WTC11 (cell line): ENCODE measurements at regions not wholly inside any gene's neighbourhood (a gene's known extent, or its start where the extent isn't known, plus 50 kb on each side); places are given as distances from the start of the nearest gene placed in this dataset.

ENCODE experiments used
- ATAC-seq: fragments of 200-7000 bp; cut with Tn5 transposase; 2 replicates; pipeline ENCODE4 v1.10.0; 2021; ENCODE audit warnings: mild to moderate bottlenecking, moderate library complexity
- CTCF ChIA-PET: fragments of 300-600 bp; sonication (Branson Sonifier 250); formaldehyde crosslinking; loops from one replicate; lab custom pipeline; 2021; ENCODE audit warnings: antibody characterized with exemption; lab: Charles Lee
- POLR2A ChIA-PET: fragments of 350-600 bp; sonication (Branson Sonifier 250); formaldehyde crosslinking; loops from one replicate; lab custom pipeline; 2021; ENCODE audit warnings: antibody characterized with exemption; lab: Charles Lee
- DNase-seq: peaks from one replicate; pipeline ENCODE4 v3.0.0; 2021; ENCODE audit warnings: low spot score
- H3K27ac Mint-ChIP-seq: 2 replicates; pipeline ENCODE4 v1.8.0; 2021; ENCODE audit warnings: mixed read lengths
- H3K27me3 Mint-ChIP-seq: 2 replicates; pipeline ENCODE4 v1.8.0; 2021; ENCODE audit warnings: low read depth, mild to moderate bottlenecking, moderate library complexity, mixed read lengths
- H3K36me3 Mint-ChIP-seq: 2 replicates; pipeline ENCODE4 v1.8.0; 2021; ENCODE audit warnings: mixed read lengths
- H3K4me1 Mint-ChIP-seq: 2 replicates; pipeline ENCODE4 v1.8.0; 2022; ENCODE audit warnings: mixed read lengths
- H3K4me3 Mint-ChIP-seq: 2 replicates; pipeline ENCODE4 v1.8.0; 2021; ENCODE audit warnings: mild to moderate bottlenecking, moderate library complexity, mixed read lengths
- H3K9me3 Mint-ChIP-seq: 2 replicates; pipeline ENCODE4 v1.8.0; 2021; ENCODE audit warnings: mixed read lengths
- CBFB ChIP-seq: sonication (generic); formaldehyde crosslinking; IDR thresholded peaks from 2 replicates; pipeline ENCODE4 v1.8.1; 2022; ENCODE audit warnings: mild to moderate bottlenecking, low read depth, missing genetic modification reagents
- EMX1 ChIP-seq: fragments of 250-450 bp; sonication (Bioruptor Pico); IDR thresholded peaks from 2 replicates; pipeline ENCODE4 v1.8.0; 2021; ENCODE audit warnings: mild to moderate bottlenecking
- ETV6 ChIP-seq: sonication (generic); formaldehyde crosslinking; IDR thresholded peaks from 2 replicates; pipeline ENCODE4 v1.8.1; 2022; ENCODE audit warnings: mild to moderate bottlenecking, missing genetic modification reagents
- IRF2 ChIP-seq: sonication (generic); formaldehyde crosslinking; IDR thresholded peaks from 2 replicates; pipeline ENCODE4 v1.8.0; 2022; ENCODE audit warnings: low read depth, missing genetic modification reagents, borderline replicate concordance
- KAT7 ChIP-seq: sonication (generic); formaldehyde crosslinking; IDR thresholded peaks from 2 replicates; pipeline ENCODE4 v1.8.1; 2023; ENCODE audit warnings: missing genetic modification reagents, mild to moderate bottlenecking, borderline replicate concordance
- NR2C2 ChIP-seq: sonication (generic); formaldehyde crosslinking; IDR thresholded peaks from 2 replicates; pipeline ENCODE4 v1.8.0; 2022; ENCODE audit warnings: mild to moderate bottlenecking, missing genetic modification reagents
- NR3C1 ChIP-seq: sonication (generic); formaldehyde crosslinking; conservative IDR thresholded peaks from 2 replicates; pipeline ENCODE4 v1.8.1; 2023; ENCODE audit warnings: low read depth, mild to moderate bottlenecking, missing genetic modification reagents
- SMAD4 ChIP-seq: sonication (generic); formaldehyde crosslinking; IDR thresholded peaks from 2 replicates; pipeline ENCODE4 v1.8.0; 2022; ENCODE audit warnings: mild to moderate bottlenecking, missing genetic modification reagents
- TEAD4 ChIP-seq: sonication (generic); formaldehyde crosslinking; IDR thresholded peaks from 2 replicates; pipeline ENCODE4 v1.8.0; 2022; ENCODE audit warnings: mild to moderate bottlenecking, missing genetic modification reagents
- ZNF138 ChIP-seq: sonication (generic); formaldehyde crosslinking; conservative IDR thresholded peaks from 2 replicates; pipeline ENCODE4 v1.8.1; 2022; ENCODE audit warnings: mild to moderate bottlenecking, moderate library complexity, missing genetic modification reagents
- ZNF263 ChIP-seq: sonication (generic); formaldehyde crosslinking; IDR thresholded peaks from 2 replicates; pipeline ENCODE4 v1.8.1; 2022; ENCODE audit warnings: low read depth, mild to moderate bottlenecking, moderate library complexity, missing genetic modification reagents
- ZNF671 ChIP-seq: fragments of 250-450 bp; sonication (Bioruptor Pico); IDR thresholded peaks from 2 replicates; pipeline ENCODE4 v1.8.0; 2021; ENCODE audit warnings: mild to moderate bottlenecking
- TF ChIP-seq, protein P1 (sequence below): sonication (generic); formaldehyde crosslinking; IDR thresholded peaks from 2 replicates; pipeline ENCODE4 v1.8.0; 2022; ENCODE audit warnings: mild to moderate bottlenecking, missing genetic modification reagents
- TF ChIP-seq, protein P2 (sequence below): sonication (generic); formaldehyde crosslinking; IDR thresholded peaks from 2 replicates; pipeline ENCODE4 v1.8.0; 2022; ENCODE audit warnings: mild to moderate bottlenecking, missing genetic modification reagents
- TF ChIP-seq, protein P3 (sequence below): sonication (generic); formaldehyde crosslinking; IDR thresholded peaks from 2 replicates; pipeline ENCODE4 v1.8.1; 2022; ENCODE audit warnings: mild to moderate bottlenecking, moderate library complexity, missing genetic modification reagents
- TF ChIP-seq, protein P4 (sequence below): sonication (generic); formaldehyde crosslinking; IDR thresholded peaks from 2 replicates; pipeline ENCODE4 v1.8.1; 2023; ENCODE audit warnings: mild to moderate bottlenecking, moderate library complexity, missing genetic modification reagents
- TF ChIP-seq, protein P5 (sequence below): sonication (generic); formaldehyde crosslinking; IDR thresholded peaks from 2 replicates; pipeline ENCODE4 v1.8.1; 2022; ENCODE audit warnings: low read depth, mild to moderate bottlenecking, moderate library complexity, missing genetic modification reagents, borderline replicate concordance
- TF ChIP-seq, protein P6 (sequence below): sonication (generic); formaldehyde crosslinking; conservative IDR thresholded peaks from 2 replicates; pipeline ENCODE4 v1.8.1; 2022; ENCODE audit warnings: mild to moderate bottlenecking, missing genetic modification reagents
- TF ChIP-seq, protein P7 (sequence below): fragments of 250-450 bp; sonication (Bioruptor Pico); IDR thresholded peaks from 2 replicates; pipeline ENCODE4 v1.9.0; 2021; ENCODE audit warnings: mild to moderate bottlenecking, borderline replicate concordance
- TF ChIP-seq, protein P8 (sequence below): fragments of 200-600 bp; IDR thresholded peaks from 2 replicates; pipeline ENCODE4 v1.8.0; 2022; ENCODE audit warnings: antibody characterized with exemption

DNA sequence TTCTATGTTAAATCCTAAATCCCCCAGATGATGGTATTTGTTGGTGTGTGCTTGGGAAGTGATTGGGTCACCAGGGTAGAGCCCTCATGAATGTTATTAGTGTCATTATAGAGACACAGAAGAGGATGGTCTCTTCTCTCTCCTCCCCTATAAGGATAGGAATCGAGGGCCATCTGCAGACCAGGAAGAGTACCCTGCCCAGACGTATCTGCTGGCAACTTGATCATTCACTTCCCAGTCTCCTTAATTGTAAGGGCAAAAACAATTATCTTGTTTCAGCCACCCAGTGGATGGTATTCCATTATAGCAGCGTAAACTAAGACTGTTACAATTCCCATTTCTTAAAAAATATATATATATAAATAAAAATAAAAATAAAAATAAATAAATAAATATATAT lies 892.2 kb downstream of the SI start (continued):
- TF ChIP-seq NR2C2 (CRISPR knock-in tag), result no peak

DNA sequence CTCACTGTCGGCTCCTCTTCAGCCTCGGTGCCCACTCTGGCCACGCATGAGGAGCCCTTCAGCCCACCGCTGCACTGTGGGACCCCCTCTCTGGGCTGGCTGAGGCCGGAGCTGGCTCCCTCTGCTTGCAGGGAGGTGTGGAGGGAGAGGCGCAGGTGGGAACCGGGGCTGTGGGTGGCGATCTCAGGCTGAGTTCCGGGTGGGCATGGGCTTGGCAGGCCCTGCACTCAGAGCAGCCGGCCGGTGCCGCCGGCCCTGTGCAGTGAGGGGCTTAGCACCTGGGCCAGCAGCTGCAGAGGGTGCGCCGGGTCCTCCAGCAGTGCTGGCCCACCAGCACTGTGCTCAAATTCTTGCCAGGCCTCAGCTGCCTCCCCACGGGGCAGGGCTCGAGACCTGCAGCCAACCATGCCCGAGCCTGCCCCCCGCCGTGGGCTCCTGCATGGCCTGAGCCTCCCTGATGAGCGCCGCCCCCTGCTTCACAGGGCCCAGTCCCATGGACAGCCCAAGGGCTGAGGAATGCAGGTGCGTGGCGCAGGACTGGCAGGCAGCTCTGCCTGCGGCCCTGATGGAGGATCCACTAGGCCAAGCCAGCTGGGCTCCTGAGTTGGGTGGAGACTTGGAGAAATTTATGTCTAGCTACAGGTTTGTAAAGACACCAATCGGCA lies 899.1 kb downstream of the SI start:
- TF ChIP-seq, protein P1, sequence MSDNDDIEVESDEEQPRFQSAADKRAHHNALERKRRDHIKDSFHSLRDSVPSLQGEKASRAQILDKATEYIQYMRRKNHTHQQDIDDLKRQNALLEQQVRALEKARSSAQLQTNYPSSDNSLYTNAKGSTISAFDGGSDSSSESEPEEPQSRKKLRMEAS (CRISPR knock-in tag), result no peak
- TF ChIP-seq ZNF671 (CRISPR knock-in tag) (no peak), CBFB (no peak), TEAD4 (CRISPR knock-in tag) (no peak), NR3C1 (CRISPR knock-in tag) (no peak), ZNF138 (CRISPR knock-in tag) (no peak), ZNF263 (CRISPR knock-in tag) (no peak)
- TF ChIP-seq, protein P2, sequence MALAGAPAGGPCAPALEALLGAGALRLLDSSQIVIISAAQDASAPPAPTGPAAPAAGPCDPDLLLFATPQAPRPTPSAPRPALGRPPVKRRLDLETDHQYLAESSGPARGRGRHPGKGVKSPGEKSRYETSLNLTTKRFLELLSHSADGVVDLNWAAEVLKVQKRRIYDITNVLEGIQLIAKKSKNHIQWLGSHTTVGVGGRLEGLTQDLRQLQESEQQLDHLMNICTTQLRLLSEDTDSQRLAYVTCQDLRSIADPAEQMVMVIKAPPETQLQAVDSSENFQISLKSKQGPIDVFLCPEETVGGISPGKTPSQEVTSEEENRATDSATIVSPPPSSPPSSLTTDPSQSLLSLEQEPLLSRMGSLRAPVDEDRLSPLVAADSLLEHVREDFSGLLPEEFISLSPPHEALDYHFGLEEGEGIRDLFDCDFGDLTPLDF (CRISPR knock-in tag), result no peak
- TF ChIP-seq, protein P3, sequence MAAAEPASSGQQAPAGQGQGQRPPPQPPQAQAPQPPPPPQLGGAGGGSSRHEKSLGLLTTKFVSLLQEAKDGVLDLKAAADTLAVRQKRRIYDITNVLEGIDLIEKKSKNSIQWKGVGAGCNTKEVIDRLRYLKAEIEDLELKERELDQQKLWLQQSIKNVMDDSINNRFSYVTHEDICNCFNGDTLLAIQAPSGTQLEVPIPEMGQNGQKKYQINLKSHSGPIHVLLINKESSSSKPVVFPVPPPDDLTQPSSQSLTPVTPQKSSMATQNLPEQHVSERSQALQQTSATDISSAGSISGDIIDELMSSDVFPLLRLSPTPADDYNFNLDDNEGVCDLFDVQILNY (CRISPR knock-in tag), result no peak
- TF ChIP-seq, protein P4, sequence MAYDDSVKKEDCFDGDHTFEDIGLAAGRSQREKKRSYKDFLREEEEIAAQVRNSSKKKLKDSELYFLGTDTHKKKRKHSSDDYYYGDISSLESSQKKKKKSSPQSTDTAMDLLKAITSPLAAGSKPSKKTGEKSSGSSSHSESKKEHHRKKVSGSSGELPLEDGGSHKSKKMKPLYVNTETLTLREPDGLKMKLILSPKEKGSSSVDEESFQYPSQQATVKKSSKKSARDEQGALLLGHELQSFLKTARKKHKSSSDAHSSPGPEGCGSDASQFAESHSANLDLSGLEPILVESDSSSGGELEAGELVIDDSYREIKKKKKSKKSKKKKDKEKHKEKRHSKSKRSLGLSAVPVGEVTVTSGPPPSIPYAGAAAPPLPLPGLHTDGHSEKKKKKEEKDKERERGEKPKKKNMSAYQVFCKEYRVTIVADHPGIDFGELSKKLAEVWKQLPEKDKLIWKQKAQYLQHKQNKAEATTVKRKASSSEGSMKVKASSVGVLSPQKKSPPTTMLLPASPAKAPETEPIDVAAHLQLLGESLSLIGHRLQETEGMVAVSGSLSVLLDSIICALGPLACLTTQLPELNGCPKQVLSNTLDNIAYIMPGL, result no peak
- ATAC-seq, result no peak
- H3K9me3 Mint-ChIP-seq, result peaks cover 55% of the 10 kb centered on the region
- no peaks in the 10 kb centered on the region for H3K27me3 Mint-ChIP-seq
- H3K4me3 Mint-ChIP-seq, result no peak overlapping the region
- DNase-seq, result no peak
- no peak overlapping the region for H3K27ac Mint-ChIP-seq
- POLR2A ChIA-PET, result no interaction called here
- H3K36me3 Mint-ChIP-seq, result peaks cover 34% of the 10 kb centered on the region
- H3K4me1 Mint-ChIP-seq, result no peaks in the 10 kb centered on the region
- CTCF ChIA-PET, result no interaction called here

DNA sequence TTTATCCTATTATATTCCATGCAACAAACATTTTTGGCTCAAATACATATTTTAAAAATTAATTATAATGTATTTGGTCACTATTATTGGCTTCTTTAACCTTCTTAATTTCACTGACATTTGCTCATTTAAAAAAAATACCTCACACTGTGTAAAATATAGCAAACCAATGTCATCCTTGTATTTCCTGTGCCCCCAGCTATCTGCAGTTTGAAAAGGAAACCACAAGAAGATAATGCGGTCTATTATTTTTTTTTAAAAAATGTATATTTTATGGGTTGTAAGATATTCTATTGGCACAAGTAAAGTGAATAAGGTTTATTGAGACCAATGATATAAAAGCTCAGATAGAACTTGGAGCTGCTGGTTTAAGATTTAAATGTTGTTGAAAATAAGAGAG lies 904.2 kb downstream of the SI start:
- CTCF ChIA-PET, result no interaction called here
- peaks cover 12% of the 10 kb centered on the region for H3K9me3 Mint-ChIP-seq
- ATAC-seq (no peak), DNase-seq (no peak)
- peaks cover 4% of the 10 kb centered on the region for H3K36me3 Mint-ChIP-seq
- POLR2A ChIA-PET, result no interaction called here
- no peak overlapping the region for H3K27ac Mint-ChIP-seq
- H3K27me3 Mint-ChIP-seq, result no peaks in the 10 kb centered on the region
- H3K4me1 Mint-ChIP-seq, result 0 out of 2 replicates have a peak, but pooled peaks cover 6% of the 10 kb centered on the region
- H3K4me3 Mint-ChIP-seq, result no peak overlapping the region
- TF ChIP-seq SMAD4 (no peak), KAT7 (CRISPR knock-in tag) (no peak), IRF2 (CRISPR knock-in tag) (no peak), EMX1 (CRISPR knock-in tag) (no peak), ETV6 (no peak), ZNF138 (CRISPR knock-in tag) (no peak)
- TF ChIP-seq, protein P5, sequence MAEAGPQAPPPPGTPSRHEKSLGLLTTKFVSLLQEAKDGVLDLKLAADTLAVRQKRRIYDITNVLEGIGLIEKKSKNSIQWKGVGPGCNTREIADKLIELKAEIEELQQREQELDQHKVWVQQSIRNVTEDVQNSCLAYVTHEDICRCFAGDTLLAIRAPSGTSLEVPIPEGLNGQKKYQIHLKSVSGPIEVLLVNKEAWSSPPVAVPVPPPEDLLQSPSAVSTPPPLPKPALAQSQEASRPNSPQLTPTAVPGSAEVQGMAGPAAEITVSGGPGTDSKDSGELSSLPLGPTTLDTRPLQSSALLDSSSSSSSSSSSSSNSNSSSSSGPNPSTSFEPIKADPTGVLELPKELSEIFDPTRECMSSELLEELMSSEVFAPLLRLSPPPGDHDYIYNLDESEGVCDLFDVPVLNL (CRISPR knock-in tag), result no peak
- TF ChIP-seq, protein P6, sequence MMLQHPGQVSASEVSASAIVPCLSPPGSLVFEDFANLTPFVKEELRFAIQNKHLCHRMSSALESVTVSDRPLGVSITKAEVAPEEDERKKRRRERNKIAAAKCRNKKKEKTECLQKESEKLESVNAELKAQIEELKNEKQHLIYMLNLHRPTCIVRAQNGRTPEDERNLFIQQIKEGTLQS (CRISPR knock-in tag), result no peak
- TF ChIP-seq, protein P7, sequence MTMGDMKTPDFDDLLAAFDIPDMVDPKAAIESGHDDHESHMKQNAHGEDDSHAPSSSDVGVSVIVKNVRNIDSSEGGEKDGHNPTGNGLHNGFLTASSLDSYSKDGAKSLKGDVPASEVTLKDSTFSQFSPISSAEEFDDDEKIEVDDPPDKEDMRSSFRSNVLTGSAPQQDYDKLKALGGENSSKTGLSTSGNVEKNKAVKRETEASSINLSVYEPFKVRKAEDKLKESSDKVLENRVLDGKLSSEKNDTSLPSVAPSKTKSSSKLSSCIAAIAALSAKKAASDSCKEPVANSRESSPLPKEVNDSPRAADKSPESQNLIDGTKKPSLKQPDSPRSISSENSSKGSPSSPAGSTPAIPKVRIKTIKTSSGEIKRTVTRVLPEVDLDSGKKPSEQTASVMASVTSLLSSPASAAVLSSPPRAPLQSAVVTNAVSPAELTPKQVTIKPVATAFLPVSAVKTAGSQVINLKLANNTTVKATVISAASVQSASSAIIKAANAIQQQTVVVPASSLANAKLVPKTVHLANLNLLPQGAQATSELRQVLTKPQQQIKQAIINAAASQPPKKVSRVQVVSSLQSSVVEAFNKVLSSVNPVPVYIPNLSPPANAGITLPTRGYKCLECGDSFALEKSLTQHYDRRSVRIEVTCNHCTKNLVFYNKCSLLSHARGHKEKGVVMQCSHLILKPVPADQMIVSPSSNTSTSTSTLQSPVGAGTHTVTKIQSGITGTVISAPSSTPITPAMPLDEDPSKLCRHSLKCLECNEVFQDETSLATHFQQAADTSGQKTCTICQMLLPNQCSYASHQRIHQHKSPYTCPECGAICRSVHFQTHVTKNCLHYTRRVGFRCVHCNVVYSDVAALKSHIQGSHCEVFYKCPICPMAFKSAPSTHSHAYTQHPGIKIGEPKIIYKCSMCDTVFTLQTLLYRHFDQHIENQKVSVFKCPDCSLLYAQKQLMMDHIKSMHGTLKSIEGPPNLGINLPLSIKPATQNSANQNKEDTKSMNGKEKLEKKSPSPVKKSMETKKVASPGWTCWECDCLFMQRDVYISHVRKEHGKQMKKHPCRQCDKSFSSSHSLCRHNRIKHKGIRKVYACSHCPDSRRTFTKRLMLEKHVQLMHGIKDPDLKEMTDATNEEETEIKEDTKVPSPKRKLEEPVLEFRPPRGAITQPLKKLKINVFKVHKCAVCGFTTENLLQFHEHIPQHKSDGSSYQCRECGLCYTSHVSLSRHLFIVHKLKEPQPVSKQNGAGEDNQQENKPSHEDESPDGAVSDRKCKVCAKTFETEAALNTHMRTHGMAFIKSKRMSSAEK, result no peak
- TF ChIP-seq, protein P8, sequence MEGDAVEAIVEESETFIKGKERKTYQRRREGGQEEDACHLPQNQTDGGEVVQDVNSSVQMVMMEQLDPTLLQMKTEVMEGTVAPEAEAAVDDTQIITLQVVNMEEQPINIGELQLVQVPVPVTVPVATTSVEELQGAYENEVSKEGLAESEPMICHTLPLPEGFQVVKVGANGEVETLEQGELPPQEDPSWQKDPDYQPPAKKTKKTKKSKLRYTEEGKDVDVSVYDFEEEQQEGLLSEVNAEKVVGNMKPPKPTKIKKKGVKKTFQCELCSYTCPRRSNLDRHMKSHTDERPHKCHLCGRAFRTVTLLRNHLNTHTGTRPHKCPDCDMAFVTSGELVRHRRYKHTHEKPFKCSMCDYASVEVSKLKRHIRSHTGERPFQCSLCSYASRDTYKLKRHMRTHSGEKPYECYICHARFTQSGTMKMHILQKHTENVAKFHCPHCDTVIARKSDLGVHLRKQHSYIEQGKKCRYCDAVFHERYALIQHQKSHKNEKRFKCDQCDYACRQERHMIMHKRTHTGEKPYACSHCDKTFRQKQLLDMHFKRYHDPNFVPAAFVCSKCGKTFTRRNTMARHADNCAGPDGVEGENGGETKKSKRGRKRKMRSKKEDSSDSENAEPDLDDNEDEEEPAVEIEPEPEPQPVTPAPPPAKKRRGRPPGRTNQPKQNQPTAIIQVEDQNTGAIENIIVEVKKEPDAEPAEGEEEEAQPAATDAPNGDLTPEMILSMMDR, result no peak
